Hindlimb muscle (tissue), 1 donor: ENCODE measurements at regions not wholly inside any gene's neighbourhood (a gene's known extent, or its start where the extent isn't known, plus 50 kb on each side); places are given as distances from the start of the nearest gene placed in this dataset.

ENCODE experiments used
- DNase-seq: peaks from one replicate; pipeline ENCODE4 v3.0.0-alpha.2; 2013

- no peak for DNase-seq
Observed at GRCh38 chr22:34914846-34915245, 151.1 kb upstream of the ISX start.

GRCh38 chr22:34917239-34917638, 148.7 kb upstream of the ISX start:
- no peak for DNase-seq

GRCh38 chr22:34931026-34931425, 134.9 kb upstream of the ISX start:
- no peak for DNase-seq

- DNase-seq: no peak
Observed at GRCh38 chr22:34934261-34934660, 131.7 kb upstream of the ISX start.

DNA sequence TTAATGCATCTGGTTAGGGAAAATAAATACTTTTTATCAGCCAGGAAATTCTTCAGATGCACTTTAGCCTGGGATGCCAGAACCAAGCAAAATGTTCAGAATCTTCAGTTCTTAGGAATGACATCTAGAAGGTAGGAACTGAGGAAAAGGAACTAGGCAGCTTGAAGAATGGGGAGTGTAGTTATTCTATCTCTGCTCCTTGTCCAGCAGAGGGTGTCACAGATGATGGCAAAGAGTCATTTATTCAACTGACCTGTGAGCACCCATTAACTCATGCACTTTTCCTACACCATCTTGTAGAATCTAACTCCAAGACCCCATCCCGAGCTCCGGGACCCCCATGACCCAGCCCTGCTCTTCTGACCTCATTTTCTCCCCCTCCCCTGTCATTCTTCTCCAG, 122.1 kb upstream of the ISX start:
- DNase-seq: no peak

DNA sequence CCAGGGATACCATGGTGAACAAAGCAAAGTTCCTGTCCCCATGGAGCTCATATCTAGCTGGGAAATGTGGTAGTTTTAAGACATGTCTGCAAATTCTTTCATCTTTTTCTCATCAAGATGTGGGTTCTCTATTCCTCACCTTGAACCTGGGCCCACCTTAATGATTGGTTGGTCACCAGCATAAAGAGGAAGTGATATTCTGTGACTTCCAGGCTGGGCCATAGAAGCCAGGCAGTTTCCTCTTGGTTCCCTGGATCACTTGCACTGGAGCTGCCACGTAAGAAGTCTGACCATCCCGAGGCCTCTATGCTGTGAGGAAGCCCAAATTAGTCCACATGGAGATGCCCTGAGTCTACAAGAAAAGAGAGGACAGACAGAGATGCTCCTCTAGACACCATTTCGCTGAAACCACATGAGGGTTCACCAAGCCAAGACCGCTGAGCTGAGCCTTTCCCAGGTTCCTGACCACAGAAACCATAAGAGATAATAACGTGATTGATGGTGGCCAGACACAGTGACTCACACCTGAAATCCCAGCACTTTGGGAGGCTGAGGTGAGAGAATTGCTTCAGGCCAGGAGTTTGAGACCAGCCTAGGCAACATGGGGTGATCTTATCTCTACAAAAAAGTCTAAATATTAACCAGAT, 119.5 kb upstream of the ISX start:
- no peak for DNase-seq

GRCh38 chr22:34950489-34950888, 115.5 kb upstream of the ISX start:
- DNase-seq: peak; percentile 11

DNA sequence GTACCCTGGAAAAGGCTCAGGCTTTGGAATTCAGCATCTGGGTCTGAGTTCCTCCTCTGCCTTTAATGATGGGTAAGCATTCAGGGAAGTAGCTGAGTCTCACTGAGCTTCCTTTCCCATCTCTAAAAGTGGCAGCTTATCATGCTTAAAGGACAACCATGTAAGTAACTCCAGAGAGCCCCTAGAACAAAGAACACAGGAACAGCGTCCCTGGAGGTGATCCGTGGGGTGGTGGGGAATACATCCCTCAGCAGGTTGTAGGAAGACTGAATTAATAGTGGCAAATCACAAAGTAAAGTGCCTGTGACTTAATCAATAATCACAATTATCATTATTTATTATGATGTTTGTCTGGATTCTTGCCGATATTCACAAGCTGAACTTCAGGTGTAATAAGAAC, 114.7 kb upstream of the ISX start:
- DNase-seq: no peak

DNA sequence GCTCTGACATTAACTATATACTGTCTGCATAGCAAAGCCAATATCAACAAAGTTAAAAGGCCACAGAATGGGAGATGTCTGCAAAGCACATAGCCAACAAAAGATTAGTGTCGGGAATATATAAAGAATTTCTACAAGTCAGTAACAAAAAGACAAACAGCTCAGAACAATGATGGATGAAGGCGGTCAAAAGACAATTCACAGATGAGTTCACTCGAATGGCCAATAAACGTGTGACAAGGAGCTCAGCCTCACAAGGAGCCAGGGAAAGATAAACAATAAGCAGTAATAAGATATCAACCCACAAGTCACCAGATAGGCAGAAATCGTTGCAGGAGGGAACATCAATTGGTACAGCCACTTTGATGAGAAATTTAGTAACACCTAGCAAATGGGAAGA, 106.0 kb upstream of the ISX start:
- DNase-seq: no peak

- DNase-seq: no peak
Observed at GRCh38 chr22:34966980-34967565, 98.9 kb upstream of the ISX start.

DNA sequence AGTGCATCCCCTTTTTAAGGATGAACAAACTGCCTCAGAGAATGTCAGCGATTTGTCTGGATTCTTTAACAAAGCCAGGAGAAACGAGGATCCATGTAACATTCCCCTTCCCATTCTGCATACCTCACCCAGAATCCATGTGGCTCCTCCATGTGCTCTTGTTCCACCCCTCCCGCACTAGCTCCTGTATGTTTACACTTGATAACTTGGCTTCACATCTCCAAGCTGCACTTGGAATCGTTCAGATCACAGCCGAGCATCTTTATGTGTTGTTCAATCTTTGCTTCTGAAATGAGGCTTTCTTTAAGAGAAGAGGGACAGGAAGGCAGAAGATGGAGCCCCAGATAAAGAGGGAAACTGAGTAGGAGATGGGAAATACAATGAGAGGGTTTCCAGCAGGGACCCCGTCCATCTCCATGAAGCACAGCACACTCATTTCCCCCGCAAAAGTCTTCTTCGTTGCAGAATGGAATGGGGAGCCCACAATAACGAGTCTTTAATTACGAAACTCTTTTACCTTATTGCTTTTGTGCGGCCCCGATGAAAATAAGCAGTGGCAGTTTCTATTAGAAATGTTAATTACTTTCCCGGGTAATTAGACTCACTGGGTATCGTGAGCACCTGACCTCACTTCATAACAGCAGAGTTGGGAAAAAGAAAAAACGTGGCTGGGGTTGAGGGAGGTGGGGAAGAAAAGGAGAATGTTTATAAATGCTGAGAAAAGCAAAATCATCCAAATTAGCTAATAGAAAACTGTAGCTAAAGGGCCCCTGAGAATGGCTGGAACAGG, 96.8 kb upstream of the ISX start:
- DNase-seq: no peak

DNA sequence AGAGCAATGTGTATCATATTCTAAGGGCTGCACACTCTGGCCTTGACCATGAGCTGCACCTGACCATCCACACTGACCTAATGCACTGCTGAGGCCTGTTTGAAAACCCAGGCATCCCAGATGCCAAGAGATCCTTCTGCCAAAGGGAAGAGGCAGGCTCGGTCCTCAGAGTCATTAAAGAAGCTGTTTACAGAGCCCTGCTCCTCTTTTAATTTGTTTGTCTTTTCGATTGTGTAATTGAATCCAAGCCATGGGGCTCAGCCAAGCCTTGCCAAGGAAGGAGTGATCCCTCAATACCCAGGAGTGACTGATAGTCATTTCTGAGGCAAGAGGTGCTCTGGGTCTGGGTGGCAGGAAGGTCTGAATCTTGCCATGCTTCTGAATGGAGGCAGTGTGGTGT, 94.5 kb upstream of the ISX start:
- DNase-seq: no peak

- no peak for DNase-seq
Observed at GRCh38 chr22:34972191-34972897, 93.6 kb upstream of the ISX start.

- no peak for DNase-seq
Observed at GRCh38 chr22:34973016-34973415, 92.9 kb upstream of the ISX start.

DNA sequence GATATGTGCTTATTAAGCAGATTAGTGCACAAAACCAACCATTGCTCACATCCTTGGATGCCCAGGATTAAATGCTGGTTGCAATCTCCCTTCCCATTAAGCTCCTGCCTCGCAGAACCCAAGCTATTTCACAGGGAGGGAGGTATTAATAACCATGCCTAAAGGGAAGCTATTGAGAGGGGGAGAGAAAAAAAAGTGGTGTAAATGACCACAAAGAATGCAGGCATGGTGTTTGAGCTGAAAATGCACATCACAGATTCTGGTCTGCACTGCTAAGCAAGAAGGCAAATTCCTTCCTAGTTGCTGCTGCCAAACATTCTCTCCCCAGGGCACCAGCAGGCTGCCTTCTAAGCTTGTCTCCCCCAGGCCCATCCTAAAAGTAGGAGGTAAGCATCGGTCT, 92.0 kb upstream of the ISX start:
- peak; percentile 23 for DNase-seq

- no peak for DNase-seq
Observed at GRCh38 chr22:34975721-34976120, 90.2 kb upstream of the ISX start.

- no peak for DNase-seq
Observed at GRCh38 chr22:34976474-34976873, 89.5 kb upstream of the ISX start.

- no peak for DNase-seq
Observed at GRCh38 chr22:34976886-34977285, 89.1 kb upstream of the ISX start.

DNA sequence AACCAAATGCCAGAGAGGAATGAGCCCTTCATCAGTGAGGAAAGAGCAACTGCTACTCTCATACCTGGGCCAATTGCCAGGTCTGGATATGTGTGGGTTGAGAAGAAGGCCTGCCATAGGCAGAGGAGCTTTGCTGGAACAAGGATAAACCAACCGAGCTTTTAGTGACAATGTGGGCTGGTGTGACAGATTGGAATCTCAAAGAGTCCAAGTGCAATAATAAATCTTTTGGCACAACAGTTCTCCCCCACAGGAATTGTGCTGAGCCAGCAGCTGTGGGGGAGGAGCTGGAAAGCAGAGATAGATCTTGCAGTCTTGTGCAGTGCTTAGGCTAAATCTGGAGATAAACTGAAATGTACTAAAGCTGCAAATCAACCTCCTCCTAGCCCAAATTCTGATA, 79.4 kb upstream of the ISX start:
- DNase-seq: no peak

DNA sequence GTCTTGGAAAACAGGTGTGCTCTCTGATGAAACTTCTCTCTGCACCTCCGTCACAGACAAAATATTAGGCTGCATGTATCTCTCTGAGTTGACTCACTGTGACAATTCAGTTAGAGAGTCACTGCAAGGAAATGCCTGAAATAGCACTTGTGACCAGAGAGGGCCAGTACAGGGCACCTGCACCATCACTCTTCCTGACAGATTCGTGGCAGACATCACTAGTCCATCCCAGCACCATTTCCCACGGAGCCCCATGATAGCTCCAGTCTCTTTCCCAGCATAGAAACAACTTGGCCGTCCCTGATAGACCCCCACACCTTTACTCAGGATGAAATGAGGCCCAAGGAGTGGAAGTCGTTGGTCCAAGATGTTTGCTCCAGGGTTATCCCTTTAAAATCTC, 73.3 kb upstream of the ISX start:
- no peak for DNase-seq

GRCh38 chr22:34993548-34993947, 72.4 kb upstream of the ISX start:
- DNase-seq: no peak

- no peak for DNase-seq
Observed at GRCh38 chr22:34997633-34998299, 68.2 kb upstream of the ISX start.

DNA sequence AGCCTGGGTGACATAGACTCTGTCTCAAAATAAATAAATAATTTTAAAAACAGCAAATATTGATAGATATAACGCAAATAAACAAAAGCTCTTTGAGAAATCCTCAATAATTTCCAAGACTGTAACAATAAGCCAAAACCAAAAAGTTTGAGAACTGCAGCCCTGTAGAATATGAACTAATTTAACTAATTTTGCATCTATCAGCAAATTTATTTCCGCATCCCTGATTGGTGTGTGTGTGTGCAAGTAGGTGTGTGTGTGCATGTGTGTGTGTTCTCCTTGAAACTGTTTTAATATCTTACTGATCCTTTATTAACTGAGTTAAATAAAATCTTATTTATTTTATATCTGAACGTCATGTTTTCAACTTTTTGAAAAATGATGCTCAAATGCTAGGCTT, 67.0 kb upstream of the ISX start:
- no peak for DNase-seq
